HG03460 (cell line): ENCODE measurements at regions not wholly inside any gene's neighbourhood (a gene's known extent, or its start where the extent isn't known, plus 50 kb on each side); places are given as distances from the start of the nearest gene placed in this dataset.
"Not testable (repeated sequence)": the region's sequence is repeated elsewhere in the genome, so short reads cannot be mapped to it uniquely, and the experiment has no call there.

Source experiments
- ATAC-seq: cut with Tn5 transposase; IDR thresholded peaks from one replicate; pipeline ENCODE4 v1.9.1; 2021; ENCODE audit not compliant: unreplicated experiment

GRCh38 chr5:54825005-54825404 lies 160.4 kb downstream of the ESM1 start:
- no peak for ATAC-seq

- ATAC-seq = no peak
Measured at GRCh38 chr5:54823006-54823405, 162.4 kb downstream of the ESM1 start.

- no peak for ATAC-seq
Measured at GRCh38 chr5:54822324-54822687, 163.1 kb downstream of the ESM1 start.

- ATAC-seq = no peak
Measured at GRCh38 chr5:54821445-54822323, 163.7 kb downstream of the ESM1 start.

- no peak for ATAC-seq
Measured at GRCh38 chr5:54820346-54821134, 164.9 kb downstream of the ESM1 start.

- ATAC-seq = no peak
Measured at GRCh38 chr5:54807421-54807820, 178.0 kb downstream of the ESM1 start.

GRCh38 chr5:54804521-54804920 lies 180.9 kb downstream of the ESM1 start:
- ATAC-seq = no peak

- ATAC-seq = no peak
Measured at GRCh38 chr5:54804086-54804485, 181.3 kb downstream of the ESM1 start.

- ATAC-seq = no peak
Measured at GRCh38 chr5:54803471-54804011, 181.9 kb downstream of the ESM1 start.

GRCh38 chr5:54799645-54800044 lies 185.7 kb downstream of the ESM1 start:
- ATAC-seq = no peak

- ATAC-seq = no peak
Measured at GRCh38 chr5:54795777-54796176, 189.6 kb downstream of the ESM1 start.

- no peak for ATAC-seq
Measured at GRCh38 chr5:54795284-54795683, 190.1 kb downstream of the ESM1 start.

- no peak for ATAC-seq
Measured at GRCh38 chr5:54794135-54794975, 191.0 kb downstream of the ESM1 start.

- ATAC-seq = no peak
Measured at GRCh38 chr5:54793468-54794134, 191.8 kb downstream of the ESM1 start.

GRCh38 chr5:54792611-54793404 lies 192.6 kb downstream of the ESM1 start:
- ATAC-seq = no peak

- not testable (repeated sequence) for ATAC-seq
Measured at GRCh38 chr5:54787910-54788309, 197.5 kb downstream of the ESM1 start.

- ATAC-seq = peak; percentile 61
Measured at GRCh38 chr5:54785729-54786591, 199.4 kb downstream of the ESM1 start.

- ATAC-seq = no peak
Measured at GRCh38 chr5:54778783-54779182, 206.6 kb downstream of the ESM1 start.

- ATAC-seq = no peak
Measured at GRCh38 chr5:54775645-54776044, 209.7 kb downstream of the ESM1 start.
